ENCODE measurements at regions not wholly inside any gene's neighbourhood (a gene's known extent, or its start where the extent isn't known, plus 50 kb on each side); places are given as distances from the start of the nearest gene placed in this dataset.

DNA sequence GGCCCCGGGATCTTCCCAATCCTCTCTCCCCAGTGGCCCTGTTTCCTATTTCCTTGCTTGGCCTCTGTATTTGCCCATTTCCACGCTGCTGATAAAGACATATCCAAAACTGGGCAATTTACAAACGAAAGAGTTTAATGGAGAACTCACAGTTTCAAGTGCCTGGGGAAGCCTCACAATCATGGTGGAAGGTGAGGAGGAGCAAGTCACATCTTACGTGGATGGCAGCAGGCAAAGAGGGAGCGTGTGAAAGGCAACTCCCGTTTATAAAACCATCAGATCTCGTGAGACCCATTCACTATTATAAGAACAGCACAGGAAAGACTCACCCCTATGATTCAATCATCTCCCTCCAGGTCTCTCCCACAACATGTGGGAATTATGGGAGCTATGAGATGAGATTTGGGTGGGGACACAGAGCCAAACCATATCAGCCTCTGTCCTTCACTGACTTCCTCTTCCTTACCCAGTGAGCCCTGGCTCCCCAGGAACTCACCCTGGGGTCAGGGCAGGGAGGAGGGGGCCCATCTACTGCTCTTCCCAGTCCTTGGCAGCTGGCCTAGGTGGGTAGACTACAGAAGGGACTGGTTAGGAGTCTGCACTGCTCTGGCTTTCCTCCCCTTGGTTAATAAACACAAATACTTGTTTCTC, 105.8 kb upstream of the MYCN start:
- H3K36me3 ChIP-seq (ENCODE audit: control insufficient read depth, insufficient read depth, low read length): no peaks in the 10 kb centered on the region
- no peak overlapping the region for H3K4me3 ChIP-seq (replicated peaks; ENCODE audit: low read depth, low read length)
- DNase-seq (ENCODE audit: extremely low read depth, insufficient read length): no peak
- H3K27me3 ChIP-seq (replicated peaks; ENCODE audit: control insufficient read depth, insufficient read depth, low read length): peaks cover 1% of the 10 kb centered on the region; the same call in 1 of the 2 replicates
- TF ChIP-seq, protein P1, sequence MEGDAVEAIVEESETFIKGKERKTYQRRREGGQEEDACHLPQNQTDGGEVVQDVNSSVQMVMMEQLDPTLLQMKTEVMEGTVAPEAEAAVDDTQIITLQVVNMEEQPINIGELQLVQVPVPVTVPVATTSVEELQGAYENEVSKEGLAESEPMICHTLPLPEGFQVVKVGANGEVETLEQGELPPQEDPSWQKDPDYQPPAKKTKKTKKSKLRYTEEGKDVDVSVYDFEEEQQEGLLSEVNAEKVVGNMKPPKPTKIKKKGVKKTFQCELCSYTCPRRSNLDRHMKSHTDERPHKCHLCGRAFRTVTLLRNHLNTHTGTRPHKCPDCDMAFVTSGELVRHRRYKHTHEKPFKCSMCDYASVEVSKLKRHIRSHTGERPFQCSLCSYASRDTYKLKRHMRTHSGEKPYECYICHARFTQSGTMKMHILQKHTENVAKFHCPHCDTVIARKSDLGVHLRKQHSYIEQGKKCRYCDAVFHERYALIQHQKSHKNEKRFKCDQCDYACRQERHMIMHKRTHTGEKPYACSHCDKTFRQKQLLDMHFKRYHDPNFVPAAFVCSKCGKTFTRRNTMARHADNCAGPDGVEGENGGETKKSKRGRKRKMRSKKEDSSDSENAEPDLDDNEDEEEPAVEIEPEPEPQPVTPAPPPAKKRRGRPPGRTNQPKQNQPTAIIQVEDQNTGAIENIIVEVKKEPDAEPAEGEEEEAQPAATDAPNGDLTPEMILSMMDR (IDR thresholded peaks at IDR 0.05; ENCODE audit: insufficient read depth, low read length, poor library complexity, severe bottlenecking): no peak

DNA sequence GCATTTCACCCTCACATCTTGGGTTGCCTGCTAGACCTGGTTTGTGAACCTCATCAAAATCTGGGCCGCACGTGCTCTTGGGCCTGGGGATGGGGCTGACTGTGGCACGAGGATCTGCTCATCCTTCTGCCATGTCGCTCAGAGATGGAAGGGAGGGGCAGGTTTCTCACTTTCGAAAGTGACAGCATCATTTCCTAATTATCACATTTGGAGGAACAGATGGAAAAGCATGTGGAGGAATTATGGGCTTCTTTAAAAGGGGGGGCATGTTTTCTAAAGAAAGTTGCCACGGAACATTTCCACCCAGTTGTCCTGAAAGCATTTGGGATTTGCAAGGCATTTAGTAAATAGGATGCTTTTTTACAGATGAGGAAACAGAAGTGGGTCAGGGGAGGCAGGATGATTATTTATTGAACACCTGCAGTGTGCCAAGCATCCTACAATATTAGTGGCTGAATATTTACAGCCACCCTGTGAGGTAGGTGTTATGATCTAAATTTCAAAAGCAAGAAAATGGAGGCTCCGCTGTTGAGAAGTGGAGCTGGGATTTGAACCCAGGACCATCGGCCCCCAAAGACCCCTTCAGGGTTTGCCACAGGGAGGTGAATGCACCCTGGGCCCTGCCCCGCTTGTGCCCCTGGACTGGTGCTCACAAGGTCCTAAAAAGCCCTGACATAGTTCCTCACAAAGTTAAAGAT, 104.2 kb upstream of the MYCN start:
- TF ChIP-seq, protein P1 (IDR thresholded peaks at IDR 0.05; ENCODE audit: insufficient read depth, low read length, poor library complexity, severe bottlenecking): no peak
- H3K36me3 ChIP-seq (ENCODE audit: control insufficient read depth, insufficient read depth, low read length): no peaks in the 10 kb centered on the region
- no peak for DNase-seq (ENCODE audit: extremely low read depth, insufficient read length)
- H3K27me3 ChIP-seq (replicated peaks; ENCODE audit: control insufficient read depth, insufficient read depth, low read length): peaks cover 1% of the 10 kb centered on the region; the same call in 1 of the 2 replicates
- H3K4me3 ChIP-seq (replicated peaks; ENCODE audit: low read depth, low read length): no peak overlapping the region

DNA sequence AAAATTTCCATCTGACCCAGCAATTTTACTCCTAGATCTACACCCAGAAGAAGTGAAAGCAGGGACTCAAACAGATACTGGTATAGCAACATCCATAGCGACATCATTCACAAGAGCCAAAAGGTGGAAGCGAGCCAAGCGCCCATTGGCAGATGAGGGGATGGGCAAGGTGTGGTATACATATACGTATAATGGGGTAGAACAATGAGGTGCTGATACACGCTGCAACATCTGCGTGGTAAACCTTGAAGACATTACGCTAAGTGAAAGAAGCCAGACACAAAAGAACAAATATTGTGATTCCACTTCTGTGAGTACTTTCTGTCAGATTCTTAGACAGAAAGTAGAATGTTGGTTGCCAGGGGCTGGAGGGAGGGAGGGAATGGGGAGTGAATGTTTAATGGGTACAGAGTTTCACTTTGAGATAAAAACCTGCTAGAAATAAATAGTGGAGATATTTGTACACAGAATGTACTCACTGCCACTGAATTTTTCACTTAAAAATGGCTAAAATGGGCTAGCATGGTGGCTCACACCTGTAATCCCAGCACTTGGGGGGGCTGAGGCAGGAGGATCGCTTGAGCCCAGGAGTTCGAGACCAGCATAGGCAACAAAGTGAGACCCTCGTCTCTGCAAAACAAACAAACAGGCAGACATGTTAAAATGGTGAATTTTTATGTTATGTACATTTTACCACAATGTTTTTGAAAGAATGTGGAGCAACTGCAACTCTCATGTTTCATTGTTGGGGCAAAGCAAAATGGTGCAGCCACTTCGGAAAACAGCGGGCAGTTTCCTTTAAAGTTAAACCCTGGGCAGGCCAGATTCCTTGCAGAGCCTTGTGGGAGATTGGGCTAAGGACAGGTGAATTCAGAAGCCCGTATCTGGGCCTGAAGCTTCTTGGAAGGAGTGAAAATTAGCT, 103.4 kb upstream of the MYCN start:
- no peak for DNase-seq (ENCODE audit: extremely low read depth, insufficient read length)
- H3K27me3 ChIP-seq (replicated peaks; ENCODE audit: control insufficient read depth, insufficient read depth, low read length): peaks cover 1% of the 10 kb centered on the region; the same call in 1 of the 2 replicates
- H3K4me3 ChIP-seq (replicated peaks; ENCODE audit: low read depth, low read length): no peak overlapping the region
- H3K36me3 ChIP-seq (ENCODE audit: control insufficient read depth, insufficient read depth, low read length): no peaks in the 10 kb centered on the region
- TF ChIP-seq, protein P1 (IDR thresholded peaks at IDR 0.05; ENCODE audit: insufficient read depth, low read length, poor library complexity, severe bottlenecking): no peak

DNA sequence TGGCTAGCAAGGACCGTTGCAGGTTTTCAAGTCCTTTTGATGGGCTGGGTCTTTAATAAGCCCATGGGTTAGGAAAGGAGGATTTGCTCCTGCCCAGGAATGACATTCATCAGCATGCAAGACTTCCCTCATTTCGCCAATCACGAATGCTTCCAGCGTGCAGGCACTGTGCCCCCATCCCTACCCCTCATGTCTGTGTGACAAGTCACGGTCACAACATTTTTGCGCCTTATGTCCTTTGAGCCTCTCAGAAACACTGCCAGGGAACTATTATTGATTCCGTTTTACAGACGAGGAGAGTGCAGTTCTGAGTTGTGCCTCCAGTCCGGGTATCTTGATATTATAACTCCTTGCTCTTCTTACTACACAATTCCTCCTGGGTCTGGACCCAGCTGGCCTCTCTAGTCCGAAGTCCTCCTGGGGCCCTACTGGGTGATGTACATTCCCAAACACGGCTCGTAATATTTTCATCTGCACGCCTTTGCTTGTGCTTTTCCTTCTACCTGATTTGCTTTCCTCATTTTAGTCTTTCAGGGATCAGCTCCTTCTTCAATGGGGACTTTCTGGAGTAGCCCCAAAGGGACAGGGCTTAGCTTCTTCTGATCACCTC, 101.8 kb upstream of the MYCN start:
- no peaks in the 10 kb centered on the region for H3K36me3 ChIP-seq (ENCODE audit: control insufficient read depth, insufficient read depth, low read length)
- TF ChIP-seq, protein P1 (IDR thresholded peaks at IDR 0.05; ENCODE audit: insufficient read depth, low read length, poor library complexity, severe bottlenecking): no peak
- H3K27me3 ChIP-seq (replicated peaks; ENCODE audit: control insufficient read depth, insufficient read depth, low read length): peaks cover under 1% of the 10 kb centered on the region; the same call in 1 of the 2 replicates
- no peak overlapping the region for H3K4me3 ChIP-seq (replicated peaks; ENCODE audit: low read depth, low read length)
- no peak for DNase-seq (ENCODE audit: extremely low read depth, insufficient read length)

DNA sequence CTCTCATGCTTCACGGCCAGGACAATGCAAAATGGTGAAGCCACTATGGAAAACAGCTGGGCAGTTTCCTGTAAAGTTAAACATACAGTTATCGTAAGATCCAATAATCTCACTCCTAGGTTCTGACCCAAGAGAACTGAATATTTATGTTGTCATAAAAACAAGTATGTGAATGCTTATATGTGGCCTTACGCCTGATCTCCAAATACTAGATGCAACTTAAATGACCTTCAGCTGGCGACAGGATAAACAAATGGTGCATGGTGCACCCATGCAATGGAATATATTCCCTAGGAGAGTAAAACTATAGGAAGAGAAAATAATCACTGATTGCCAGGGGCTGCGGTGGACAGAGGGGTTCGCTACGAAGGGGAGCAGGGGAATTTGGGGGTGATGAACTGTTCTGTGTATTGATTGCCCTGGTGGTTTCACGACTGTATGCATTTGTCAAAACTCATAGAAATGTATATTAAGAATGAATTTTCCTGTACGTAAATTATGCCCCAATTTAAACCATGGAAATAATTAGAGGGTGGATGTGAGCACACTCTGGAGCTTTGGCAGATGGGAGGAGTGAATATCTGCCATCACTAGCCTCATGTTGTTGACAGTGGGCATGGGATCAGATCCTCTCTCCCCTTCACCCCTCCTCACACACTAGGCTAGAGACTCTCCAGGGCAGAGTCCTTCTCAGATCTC, 100.8 kb upstream of the MYCN start:
- TF ChIP-seq, protein P1 (IDR thresholded peaks at IDR 0.05; ENCODE audit: insufficient read depth, low read length, poor library complexity, severe bottlenecking): no peak
- no peak for DNase-seq (ENCODE audit: extremely low read depth, insufficient read length)

More for the DNA sequence above, 100.8 kb upstream of the MYCN start:
- no peaks in the 10 kb centered on the region for H3K36me3 ChIP-seq (ENCODE audit: control insufficient read depth, insufficient read depth, low read length)
- peaks cover 1% of the 10 kb centered on the region; the same call in 1 of the 2 replicates for H3K27me3 ChIP-seq (replicated peaks; ENCODE audit: control insufficient read depth, insufficient read depth, low read length)
- H3K4me3 ChIP-seq (replicated peaks; ENCODE audit: low read depth, low read length): no peak overlapping the region

Measured in GM06990 (cell line).